WTC11 (cell line): ENCODE measurements at regions not wholly inside any gene's neighbourhood (a gene's known extent, or its start where the extent isn't known, plus 50 kb on each side); places are given as distances from the start of the nearest gene placed in this dataset.

Experiments used
- CBFB ChIP-seq: sonication (generic); formaldehyde crosslinking; IDR thresholded peaks from 2 replicates; pipeline ENCODE4 v1.8.1; 2022; ENCODE audit warnings: mild to moderate bottlenecking, low read depth, missing genetic modification reagents
- FOXJ3 ChIP-seq: sonication (generic); formaldehyde crosslinking; IDR thresholded peaks from 2 replicates; pipeline ENCODE4 v1.9.0; 2021; ENCODE audit warnings: missing genetic modification reagents, mild to moderate bottlenecking, borderline replicate concordance
- IRF2 ChIP-seq: sonication (generic); formaldehyde crosslinking; IDR thresholded peaks from 2 replicates; pipeline ENCODE4 v1.8.0; 2022; ENCODE audit warnings: low read depth, missing genetic modification reagents, borderline replicate concordance
- SMAD3 ChIP-seq: sonication (generic); formaldehyde crosslinking; IDR thresholded peaks from 2 replicates; pipeline ENCODE4 v1.8.0; 2022; ENCODE audit warnings: missing genetic modification reagents, mild to moderate bottlenecking, borderline replicate concordance
- SOX15 ChIP-seq: fragments of 250-450 bp; sonication (Bioruptor Pico); IDR thresholded peaks from 2 replicates; pipeline ENCODE4 v1.9.0; 2021; ENCODE audit warnings: mild to moderate bottlenecking
- ZNF232 ChIP-seq: sonication (generic); formaldehyde crosslinking; IDR thresholded peaks from 2 replicates; pipeline ENCODE4 v1.8.0; 2022; ENCODE audit warnings: mild to moderate bottlenecking, missing genetic modification reagents
- ZNF263 ChIP-seq: sonication (generic); formaldehyde crosslinking; IDR thresholded peaks from 2 replicates; pipeline ENCODE4 v1.8.1; 2022; ENCODE audit warnings: low read depth, mild to moderate bottlenecking, moderate library complexity, missing genetic modification reagents
- TF ChIP-seq, protein P1 (sequence below): sonication (generic); formaldehyde crosslinking; IDR thresholded peaks from 2 replicates; pipeline ENCODE4 v1.8.1; 2022; ENCODE audit warnings: low read depth, missing genetic modification reagents, borderline replicate concordance
- TF ChIP-seq, protein P2 (sequence below): fragments of 200-600 bp; IDR thresholded peaks from 2 replicates; pipeline ENCODE4 v1.8.0; 2022; ENCODE audit warnings: antibody characterized with exemption
- TF ChIP-seq, protein P3 (sequence below): sonication (generic); formaldehyde crosslinking; IDR thresholded peaks from 2 replicates; pipeline ENCODE4 v1.8.1; 2022; ENCODE audit warnings: missing genetic modification reagents, borderline replicate concordance
- TF ChIP-seq, protein P4 (sequence below): sonication (generic); formaldehyde crosslinking; IDR thresholded peaks from 2 replicates; pipeline ENCODE4 v1.8.0; 2022; ENCODE audit warnings: mild to moderate bottlenecking, missing genetic modification reagents

DNA sequence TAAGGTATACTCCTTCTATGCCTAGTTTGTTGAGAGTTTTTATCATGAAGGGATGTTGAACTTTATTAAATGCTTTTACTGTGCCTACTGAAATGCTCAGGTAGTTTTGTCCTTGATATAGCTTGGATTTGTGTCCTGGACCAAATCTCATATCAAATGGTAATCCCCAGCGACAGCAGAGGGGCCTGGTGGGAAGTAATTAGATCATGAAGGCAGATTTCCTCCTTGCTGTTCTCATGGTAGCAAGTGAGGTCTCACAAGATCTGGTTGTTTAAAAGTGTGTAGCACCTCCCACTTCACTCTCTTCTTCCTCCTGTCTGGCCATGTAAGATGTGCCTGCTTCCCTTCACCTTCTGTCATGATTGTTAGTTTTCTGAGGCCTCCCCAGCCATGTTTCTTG lies 78.2 kb downstream of the KIF2B start:
- TF ChIP-seq FOXJ3 (CRISPR knock-in tag) = no peak
- TF ChIP-seq, protein P1, sequence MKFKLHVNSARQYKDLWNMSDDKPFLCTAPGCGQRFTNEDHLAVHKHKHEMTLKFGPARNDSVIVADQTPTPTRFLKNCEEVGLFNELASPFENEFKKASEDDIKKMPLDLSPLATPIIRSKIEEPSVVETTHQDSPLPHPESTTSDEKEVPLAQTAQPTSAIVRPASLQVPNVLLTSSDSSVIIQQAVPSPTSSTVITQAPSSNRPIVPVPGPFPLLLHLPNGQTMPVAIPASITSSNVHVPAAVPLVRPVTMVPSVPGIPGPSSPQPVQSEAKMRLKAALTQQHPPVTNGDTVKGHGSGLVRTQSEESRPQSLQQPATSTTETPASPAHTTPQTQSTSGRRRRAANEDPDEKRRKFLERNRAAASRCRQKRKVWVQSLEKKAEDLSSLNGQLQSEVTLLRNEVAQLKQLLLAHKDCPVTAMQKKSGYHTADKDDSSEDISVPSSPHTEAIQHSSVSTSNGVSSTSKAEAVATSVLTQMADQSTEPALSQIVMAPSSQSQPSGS (CRISPR knock-in tag) = no peak
- TF ChIP-seq, protein P2, sequence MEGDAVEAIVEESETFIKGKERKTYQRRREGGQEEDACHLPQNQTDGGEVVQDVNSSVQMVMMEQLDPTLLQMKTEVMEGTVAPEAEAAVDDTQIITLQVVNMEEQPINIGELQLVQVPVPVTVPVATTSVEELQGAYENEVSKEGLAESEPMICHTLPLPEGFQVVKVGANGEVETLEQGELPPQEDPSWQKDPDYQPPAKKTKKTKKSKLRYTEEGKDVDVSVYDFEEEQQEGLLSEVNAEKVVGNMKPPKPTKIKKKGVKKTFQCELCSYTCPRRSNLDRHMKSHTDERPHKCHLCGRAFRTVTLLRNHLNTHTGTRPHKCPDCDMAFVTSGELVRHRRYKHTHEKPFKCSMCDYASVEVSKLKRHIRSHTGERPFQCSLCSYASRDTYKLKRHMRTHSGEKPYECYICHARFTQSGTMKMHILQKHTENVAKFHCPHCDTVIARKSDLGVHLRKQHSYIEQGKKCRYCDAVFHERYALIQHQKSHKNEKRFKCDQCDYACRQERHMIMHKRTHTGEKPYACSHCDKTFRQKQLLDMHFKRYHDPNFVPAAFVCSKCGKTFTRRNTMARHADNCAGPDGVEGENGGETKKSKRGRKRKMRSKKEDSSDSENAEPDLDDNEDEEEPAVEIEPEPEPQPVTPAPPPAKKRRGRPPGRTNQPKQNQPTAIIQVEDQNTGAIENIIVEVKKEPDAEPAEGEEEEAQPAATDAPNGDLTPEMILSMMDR = no peak
- no peak for TF ChIP-seq SMAD3 (CRISPR knock-in tag)
- TF ChIP-seq IRF2 (CRISPR knock-in tag) = no peak
- TF ChIP-seq, protein P3, sequence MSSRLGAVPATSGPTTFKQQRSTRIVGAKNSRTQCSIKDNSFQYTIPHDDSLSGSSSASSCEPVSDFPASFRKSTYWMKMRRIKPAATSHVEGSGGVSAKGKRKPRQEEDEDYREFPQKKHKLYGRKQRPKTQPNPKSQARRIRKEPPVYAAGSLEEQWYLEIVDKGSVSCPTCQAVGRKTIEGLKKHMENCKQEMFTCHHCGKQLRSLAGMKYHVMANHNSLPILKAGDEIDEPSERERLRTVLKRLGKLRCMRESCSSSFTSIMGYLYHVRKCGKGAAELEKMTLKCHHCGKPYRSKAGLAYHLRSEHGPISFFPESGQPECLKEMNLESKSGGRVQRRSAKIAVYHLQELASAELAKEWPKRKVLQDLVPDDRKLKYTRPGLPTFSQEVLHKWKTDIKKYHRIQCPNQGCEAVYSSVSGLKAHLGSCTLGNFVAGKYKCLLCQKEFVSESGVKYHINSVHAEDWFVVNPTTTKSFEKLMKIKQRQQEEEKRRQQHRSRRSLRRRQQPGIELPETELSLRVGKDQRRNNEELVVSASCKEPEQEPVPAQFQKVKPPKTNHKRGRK = no peak
- TF ChIP-seq, protein P4, sequence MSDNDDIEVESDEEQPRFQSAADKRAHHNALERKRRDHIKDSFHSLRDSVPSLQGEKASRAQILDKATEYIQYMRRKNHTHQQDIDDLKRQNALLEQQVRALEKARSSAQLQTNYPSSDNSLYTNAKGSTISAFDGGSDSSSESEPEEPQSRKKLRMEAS = no peak
- no peak for TF ChIP-seq ZNF232 (CRISPR knock-in tag)
- TF ChIP-seq SOX15 (CRISPR knock-in tag) = no peak
- no peak for TF ChIP-seq ZNF263
- no peak for TF ChIP-seq CBFB (CRISPR knock-in tag)
